ENCODE measurements at regions not wholly inside any gene's neighbourhood (a gene's known extent, or its start where the extent isn't known, plus 50 kb on each side); places are given as distances from the start of the nearest gene placed in this dataset.

- Histone ChIP-seq H3K36me3 (no peaks in the 10 kb centered on the region), H3K9me3 (no peaks in the 10 kb centered on the region), H3K27me3 (no peaks in the 10 kb centered on the region), H3K4me3 (no peak overlapping the region)
- no peak for DNase-seq
These were observed 427.8 kb downstream of the CDH9 start for GRCh38 chr5:26610577-26610976.

- H3K36me3 ChIP-seq = no peaks in the 10 kb centered on the region
- DNase-seq = no peak
- no peak overlapping the region for H3K4me3 ChIP-seq
- H3K27me3 ChIP-seq = no peaks in the 10 kb centered on the region
- H3K9me3 ChIP-seq = no peaks in the 10 kb centered on the region
These were observed 436.8 kb downstream of the CDH9 start for GRCh38 chr5:26601563-26601962.

GRCh38 chr5:26582350-26583045, 455.9 kb downstream of the CDH9 start:
- Histone ChIP-seq H3K4me3 (no peak overlapping the region), H3K36me3 (no peaks in the 10 kb centered on the region), H3K9me3 (no peaks in the 10 kb centered on the region), H3K27me3 (no peaks in the 10 kb centered on the region)
- no peak for DNase-seq

GRCh38 chr5:26579712-26580111, 458.7 kb downstream of the CDH9 start:
- Histone ChIP-seq H3K27me3 (no peaks in the 10 kb centered on the region), H3K9me3 (no peaks in the 10 kb centered on the region), H3K36me3 (no peaks in the 10 kb centered on the region), H3K4me3 (no peak overlapping the region)
- no peak for DNase-seq

- Histone ChIP-seq H3K36me3 (no peaks in the 10 kb centered on the region), H3K27me3 (no peaks in the 10 kb centered on the region), H3K9me3 (no peaks in the 10 kb centered on the region), H3K4me3 (no peak overlapping the region)
- DNase-seq = no peak
These were observed 460.4 kb downstream of the CDH9 start for GRCh38 chr5:26578002-26578401.

GRCh38 chr5:26572480-26572879, 465.9 kb downstream of the CDH9 start:
- H3K4me3 ChIP-seq = no peak overlapping the region
- DNase-seq = peak; percentile 29
- no peaks in the 10 kb centered on the region for H3K27me3 ChIP-seq
- H3K36me3 ChIP-seq = no peaks in the 10 kb centered on the region
- no peaks in the 10 kb centered on the region for H3K9me3 ChIP-seq

- Histone ChIP-seq H3K27me3 (no peaks in the 10 kb centered on the region), H3K36me3 (no peaks in the 10 kb centered on the region), H3K4me3 (no peak overlapping the region), H3K9me3 (no peaks in the 10 kb centered on the region; the same call in 1 of the 2 replicates)
- DNase-seq = no peak
These were observed 468.5 kb downstream of the CDH9 start for GRCh38 chr5:26569929-26570258.

GRCh38 chr5:26569241-26569928, 469.0 kb downstream of the CDH9 start:
- no peaks in the 10 kb centered on the region; the same call in 1 of the 2 replicates for H3K9me3 ChIP-seq
- no peaks in the 10 kb centered on the region for H3K36me3 ChIP-seq
- no peak for DNase-seq
- no peak overlapping the region for H3K4me3 ChIP-seq
- H3K27me3 ChIP-seq = no peaks in the 10 kb centered on the region

GRCh38 chr5:26568316-26568715, 470.1 kb downstream of the CDH9 start:
- H3K9me3 ChIP-seq = no peaks in the 10 kb centered on the region; the same call in 1 of the 2 replicates
- no peaks in the 10 kb centered on the region for H3K36me3 ChIP-seq
- no peak overlapping the region for H3K4me3 ChIP-seq
- no peaks in the 10 kb centered on the region for H3K27me3 ChIP-seq
- DNase-seq = no peak

GRCh38 chr5:26563979-26564378, 474.4 kb downstream of the CDH9 start:
- Histone ChIP-seq H3K9me3 (no peaks in the 10 kb centered on the region; the same call in 1 of the 2 replicates), H3K36me3 (no peaks in the 10 kb centered on the region), H3K27me3 (no peaks in the 10 kb centered on the region), H3K4me3 (no peak overlapping the region)
- DNase-seq = no peak

GRCh38 chr5:26553079-26553478, 485.3 kb downstream of the CDH9 start:
- peak; percentile 85 for DNase-seq

GRCh38 chr5:26543987-26544386, 494.4 kb downstream of the CDH9 start:
- Histone ChIP-seq H3K36me3 (no peaks in the 10 kb centered on the region), H3K4me3 (no peak overlapping the region), H3K27me3 (no peaks in the 10 kb centered on the region), H3K9me3 (no peaks in the 10 kb centered on the region)
- DNase-seq = no peak

More at GRCh38 chr5:26553079-26553478, 485.3 kb downstream of the CDH9 start:
- H3K36me3 ChIP-seq = no peaks in the 10 kb centered on the region
- H3K9me3 ChIP-seq = peaks cover 3% of the 10 kb centered on the region; the same call in 1 of the 2 replicates
- no peaks in the 10 kb centered on the region; the same call in 1 of the 2 replicates for H3K27me3 ChIP-seq
- H3K4me3 ChIP-seq = no peak overlapping the region

GRCh38 chr5:26538226-26538625, 500.2 kb downstream of the CDH9 start:
- no peak for DNase-seq
- no peak overlapping the region for H3K4me3 ChIP-seq
- H3K36me3 ChIP-seq = no peaks in the 10 kb centered on the region

GRCh38 chr5:26535215-26535614, 503.2 kb downstream of the CDH9 start:
- H3K27me3 ChIP-seq = no peaks in the 10 kb centered on the region
- no peak for DNase-seq
- H3K4me3 ChIP-seq = no peak overlapping the region
- H3K36me3 ChIP-seq = no peaks in the 10 kb centered on the region
- no peaks in the 10 kb centered on the region for H3K9me3 ChIP-seq

More at GRCh38 chr5:26538226-26538625, 500.2 kb downstream of the CDH9 start:
- Histone ChIP-seq H3K9me3 (no peaks in the 10 kb centered on the region), H3K27me3 (no peaks in the 10 kb centered on the region)

GRCh38 chr5:26530305-26530704, 508.1 kb downstream of the CDH9 start:
- DNase-seq = no peak
- no peaks in the 10 kb centered on the region; the same call in 1 of the 2 replicates for H3K9me3 ChIP-seq
- no peaks in the 10 kb centered on the region for H3K36me3 ChIP-seq
- no peaks in the 10 kb centered on the region for H3K27me3 ChIP-seq
- no peak overlapping the region for H3K4me3 ChIP-seq

GRCh38 chr5:26519245-26519644, 519.1 kb downstream of the CDH9 start:
- DNase-seq = no peak
- no peaks in the 10 kb centered on the region for H3K9me3 ChIP-seq
- no peaks in the 10 kb centered on the region for H3K27me3 ChIP-seq
- no peaks in the 10 kb centered on the region for H3K36me3 ChIP-seq
- no peak overlapping the region for H3K4me3 ChIP-seq

GRCh38 chr5:26518065-26518464, 520.3 kb downstream of the CDH9 start:
- H3K4me3 ChIP-seq = no peak overlapping the region
- H3K9me3 ChIP-seq = no peaks in the 10 kb centered on the region
- no peaks in the 10 kb centered on the region for H3K36me3 ChIP-seq

GRCh38 chr5:26498972-26499371, 539.4 kb downstream of the CDH9 start:
- H3K36me3 ChIP-seq = no peaks in the 10 kb centered on the region
- H3K9me3 ChIP-seq = 0 out of 2 replicates have a peak, but pooled peaks cover under 1% of the 10 kb centered on the region
- H3K4me3 ChIP-seq = no peak overlapping the region
- no peaks in the 10 kb centered on the region for H3K27me3 ChIP-seq
- no peak for DNase-seq

More at GRCh38 chr5:26518065-26518464, 520.3 kb downstream of the CDH9 start:
- no peak for DNase-seq
- no peaks in the 10 kb centered on the region for H3K27me3 ChIP-seq
